OCI-LY1 (cell line): ENCODE measurements at regions not wholly inside any gene's neighbourhood (a gene's known extent, or its start where the extent isn't known, plus 50 kb on each side); places are given as distances from the start of the nearest gene placed in this dataset.

Experiments
- H2AFZ ChIP-seq: fragments of 200-600 bp; sonication (generic), shearing (Covaris generic); 2 replicates; pipeline ENCODE4 v1.6.0; 2014; ENCODE audit warnings: antibody characterized with exemption, mild to moderate bottlenecking, low read length
- H3F3A ChIP-seq: fragments of 200-600 bp; sonication (generic), shearing (Covaris generic); 2 replicates; pipeline ENCODE4 v1.6.0; 2014; ENCODE audit warnings: mild to moderate bottlenecking, antibody characterized with exemption, low read length, moderate library complexity; ENCODE audit not compliant: insufficient read depth
- H3K27ac ChIP-seq: fragments of 200-600 bp; sonication (generic); 2 replicates; pipeline ENCODE4 v1.5.1; 2014; ENCODE audit warnings: low read length, mixed run types, mild to moderate bottlenecking, low read depth; ENCODE audit not compliant: poor library complexity, severe bottlenecking
- H3K27me3 ChIP-seq: fragments of 200-600 bp; sonication (generic); 2 replicates; pipeline ENCODE4 v1.6.0; 2014; ENCODE audit warnings: antibody characterized with exemption, mild to moderate bottlenecking, low read length, moderate library complexity; ENCODE audit not compliant: insufficient read depth
- H3K36me3 ChIP-seq: fragments of 200-600 bp; sonication (generic); 2 replicates; pipeline ENCODE4 v1.6.1; 2014; ENCODE audit warnings: mild to moderate bottlenecking, antibody characterized with exemption, low read length, moderate library complexity, mixed read lengths; ENCODE audit not compliant: insufficient read depth
- H3K4me1 ChIP-seq: fragments of 200-600 bp; sonication (generic); 2 replicates; pipeline ENCODE4 v1.5.1; 2014; ENCODE audit warnings: mild to moderate bottlenecking, low read length, moderate library complexity; ENCODE audit not compliant: insufficient read depth, severe bottlenecking
- H3K4me2 ChIP-seq: fragments of 200-600 bp; sonication (generic), shearing (Covaris generic); 2 replicates; pipeline ENCODE4 v1.6.1; 2014; ENCODE audit warnings: low read length
- H3K4me3 ChIP-seq: fragments of 200-600 bp; sonication (generic); 2 replicates; pipeline ENCODE4 v1.5.1; 2014; ENCODE audit warnings: low read length, low read depth, mild to moderate bottlenecking, mixed read lengths; ENCODE audit not compliant: poor library complexity, severe bottlenecking
- H3K79me2 ChIP-seq: fragments of 200-600 bp; shearing (Covaris generic); 2 replicates; pipeline ENCODE4 v1.6.1; 2016; ENCODE audit warnings: mixed run types, low read length, mixed read lengths; ENCODE audit not compliant: insufficient read depth
- H3K9ac ChIP-seq: fragments of 200-600 bp; sonication (generic), shearing (Covaris generic); 2 replicates; pipeline ENCODE4 v1.6.1; 2014; ENCODE audit warnings: mild to moderate bottlenecking, low read length, mixed read lengths
- H3K9me2 ChIP-seq: fragments of 200-600 bp; sonication (generic), shearing (Covaris generic); 2 replicates; pipeline ENCODE4 v1.6.1; 2014; ENCODE audit warnings: low read depth, mild to moderate bottlenecking, low read length, mixed read lengths
- H3K9me3 ChIP-seq: fragments of 200-600 bp; shearing (Covaris generic); 2 replicates; pipeline ENCODE4 v1.6.1; 2014; ENCODE audit warnings: low read length, mixed read lengths
- H4K20me1 ChIP-seq: fragments of 200-600 bp; sonication (generic), shearing (Covaris generic); 2 replicates; pipeline ENCODE4 v1.6.0; 2016; ENCODE audit warnings: mild to moderate bottlenecking, low read length; ENCODE audit not compliant: insufficient read depth
- EZH2 ChIP-seq: fragments of 200-600 bp; sonication (generic), shearing (Covaris generic); IDR thresholded peaks from 2 replicates; pipeline ENCODE4 v1.8.0; 2017; ENCODE audit warnings: borderline replicate concordance, mixed run types, mild to moderate bottlenecking, antibody characterized with exemption, low read length, moderate library complexity, mixed read lengths
- TF ChIP-seq, protein P1 (sequence below): fragments of 200-600 bp; sonication (generic), shearing (Covaris generic); IDR thresholded peaks from 2 replicates; pipeline ENCODE4 v1.5.1; 2017; ENCODE audit warnings: mild to moderate bottlenecking, antibody characterized with exemption, low read length, moderate library complexity, mixed read lengths

DNA sequence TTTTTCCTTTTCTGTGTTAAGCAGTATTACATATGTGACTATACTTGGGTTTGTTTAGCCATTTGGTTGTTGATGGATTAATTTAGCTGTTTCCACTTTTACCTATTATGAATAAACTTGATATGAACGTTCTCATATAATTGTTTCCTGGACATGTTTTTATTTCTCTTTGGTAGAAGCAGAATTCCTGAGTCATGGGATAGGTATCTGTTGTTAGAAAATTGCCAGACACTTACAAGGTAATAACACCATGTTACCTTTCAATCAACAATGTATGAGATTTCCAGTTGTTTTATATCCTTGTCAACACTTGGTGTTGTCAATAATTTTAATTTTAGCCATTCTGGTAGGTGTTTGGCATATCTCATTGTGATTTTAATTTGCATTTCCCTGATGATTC is 475.4 kb downstream of the IGSF11 start:
- Histone ChIP-seq H2AFZ (no peak overlapping the region), H3K4me2 (no peak overlapping the region), H3F3A (no peaks in the 10 kb centered on the region), H3K4me3 (no peak overlapping the region), H3K79me2 (no peaks in the 10 kb centered on the region), H3K36me3 (no peaks in the 10 kb centered on the region), H3K9me3 (no peaks in the 10 kb centered on the region), H3K9me2 (no peaks in the 10 kb centered on the region), H3K9ac (no peak overlapping the region), H3K4me1 (no peaks in the 10 kb centered on the region), H3K27ac (no peak overlapping the region), H4K20me1 (no peaks in the 10 kb centered on the region), H3K27me3 (no peaks in the 10 kb centered on the region)
- TF ChIP-seq, protein P1, sequence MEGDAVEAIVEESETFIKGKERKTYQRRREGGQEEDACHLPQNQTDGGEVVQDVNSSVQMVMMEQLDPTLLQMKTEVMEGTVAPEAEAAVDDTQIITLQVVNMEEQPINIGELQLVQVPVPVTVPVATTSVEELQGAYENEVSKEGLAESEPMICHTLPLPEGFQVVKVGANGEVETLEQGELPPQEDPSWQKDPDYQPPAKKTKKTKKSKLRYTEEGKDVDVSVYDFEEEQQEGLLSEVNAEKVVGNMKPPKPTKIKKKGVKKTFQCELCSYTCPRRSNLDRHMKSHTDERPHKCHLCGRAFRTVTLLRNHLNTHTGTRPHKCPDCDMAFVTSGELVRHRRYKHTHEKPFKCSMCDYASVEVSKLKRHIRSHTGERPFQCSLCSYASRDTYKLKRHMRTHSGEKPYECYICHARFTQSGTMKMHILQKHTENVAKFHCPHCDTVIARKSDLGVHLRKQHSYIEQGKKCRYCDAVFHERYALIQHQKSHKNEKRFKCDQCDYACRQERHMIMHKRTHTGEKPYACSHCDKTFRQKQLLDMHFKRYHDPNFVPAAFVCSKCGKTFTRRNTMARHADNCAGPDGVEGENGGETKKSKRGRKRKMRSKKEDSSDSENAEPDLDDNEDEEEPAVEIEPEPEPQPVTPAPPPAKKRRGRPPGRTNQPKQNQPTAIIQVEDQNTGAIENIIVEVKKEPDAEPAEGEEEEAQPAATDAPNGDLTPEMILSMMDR, result no peak

DNA sequence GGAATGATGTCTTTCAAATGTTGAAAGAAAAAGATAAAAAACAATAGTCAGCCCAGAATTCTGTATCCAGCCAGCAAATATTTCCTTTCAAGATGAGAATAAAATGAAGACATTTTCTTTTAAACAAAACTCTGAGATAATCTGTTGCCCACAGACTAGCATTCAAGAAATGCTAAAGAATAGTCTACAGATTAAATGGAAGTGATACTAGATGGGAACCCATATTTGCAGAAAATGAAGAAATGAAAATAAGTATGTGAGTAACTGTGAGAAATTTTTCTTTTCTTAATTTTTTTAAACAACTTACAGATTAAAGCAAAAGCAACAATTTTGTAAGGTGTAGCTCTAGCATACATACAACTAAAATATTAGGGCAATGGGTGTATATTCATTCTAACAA is 469.8 kb downstream of the IGSF11 start:
- H3K27ac ChIP-seq, result no peak overlapping the region
- no peak for TF ChIP-seq EZH2
- TF ChIP-seq, protein P1, result no peak

DNA sequence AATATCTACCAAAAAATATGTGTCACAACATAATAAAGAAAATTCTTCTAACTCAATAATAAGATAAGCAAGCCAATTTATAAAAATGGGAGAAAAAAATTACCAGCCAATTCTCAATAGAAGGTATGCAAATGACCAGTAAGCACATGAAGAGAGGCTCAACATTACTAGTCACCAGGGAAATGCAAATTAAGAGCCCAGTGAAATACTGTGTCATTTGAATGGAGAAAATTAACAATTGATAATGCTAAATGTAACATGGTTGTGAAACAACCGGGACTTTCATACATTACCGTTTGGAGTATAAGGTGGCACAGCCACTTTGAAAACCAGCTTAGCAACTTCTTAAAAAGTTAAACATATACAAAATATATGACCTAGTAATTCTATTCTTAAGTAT is 460.7 kb downstream of the IGSF11 start:
- Histone ChIP-seq H3K9ac (no peak overlapping the region), H3K4me2 (no peak overlapping the region), H3K9me3 (no peaks in the 10 kb centered on the region), H4K20me1 (no peaks in the 10 kb centered on the region), H3K36me3 (peaks cover 7% of the 10 kb centered on the region; the same call in 1 of the 2 replicates), H3K4me1 (no peaks in the 10 kb centered on the region), H3F3A (no peaks in the 10 kb centered on the region), H3K4me3 (no peak overlapping the region), H3K27me3 (no peaks in the 10 kb centered on the region), H2AFZ (no peak overlapping the region), H3K79me2 (no peaks in the 10 kb centered on the region), H3K27ac (no peak overlapping the region), H3K9me2 (no peaks in the 10 kb centered on the region)
- TF ChIP-seq, protein P1, result no peak
- TF ChIP-seq EZH2, result no peak

More for the DNA sequence above, 469.8 kb downstream of the IGSF11 start:
- Histone ChIP-seq H3K79me2 (no peaks in the 10 kb centered on the region), H3K4me2 (no peak overlapping the region), H3F3A (no peaks in the 10 kb centered on the region), H3K9ac (no peak overlapping the region), H2AFZ (no peak overlapping the region), H3K27me3 (no peaks in the 10 kb centered on the region), H3K9me2 (no peaks in the 10 kb centered on the region), H3K4me3 (no peak overlapping the region), H3K4me1 (no peaks in the 10 kb centered on the region), H3K36me3 (no peaks in the 10 kb centered on the region), H3K9me3 (no peaks in the 10 kb centered on the region), H4K20me1 (no peaks in the 10 kb centered on the region)
